ENCODE measurements at regions not wholly inside any gene's neighbourhood (a gene's known extent, or its start where the extent isn't known, plus 50 kb on each side); places are given as distances from the start of the nearest gene placed in this dataset.

DNA sequence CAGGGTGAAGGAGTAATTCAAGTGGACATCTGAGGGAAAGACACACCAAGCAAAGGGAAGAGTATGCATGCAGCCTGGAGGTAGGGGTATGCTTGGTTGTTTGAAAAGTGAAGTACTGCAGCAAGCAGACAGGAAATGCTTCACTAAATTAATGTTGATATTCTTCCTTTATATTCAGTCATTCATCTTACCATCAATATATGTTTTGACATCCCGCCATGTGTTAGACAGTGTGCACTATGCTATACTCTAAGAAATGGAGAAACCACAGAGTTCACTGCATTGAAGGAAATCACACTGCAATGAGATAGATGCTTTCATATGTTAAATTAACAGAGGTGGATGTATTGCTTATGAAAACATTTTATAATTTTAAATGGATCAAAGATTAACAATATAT is 82.9 kb downstream of the HSPA13 start:
- no peak for TF ChIP-seq YY1 (IDR thresholded peaks at IDR 0.05; ENCODE audit: low read depth)
- TF ChIP-seq, protein P1, sequence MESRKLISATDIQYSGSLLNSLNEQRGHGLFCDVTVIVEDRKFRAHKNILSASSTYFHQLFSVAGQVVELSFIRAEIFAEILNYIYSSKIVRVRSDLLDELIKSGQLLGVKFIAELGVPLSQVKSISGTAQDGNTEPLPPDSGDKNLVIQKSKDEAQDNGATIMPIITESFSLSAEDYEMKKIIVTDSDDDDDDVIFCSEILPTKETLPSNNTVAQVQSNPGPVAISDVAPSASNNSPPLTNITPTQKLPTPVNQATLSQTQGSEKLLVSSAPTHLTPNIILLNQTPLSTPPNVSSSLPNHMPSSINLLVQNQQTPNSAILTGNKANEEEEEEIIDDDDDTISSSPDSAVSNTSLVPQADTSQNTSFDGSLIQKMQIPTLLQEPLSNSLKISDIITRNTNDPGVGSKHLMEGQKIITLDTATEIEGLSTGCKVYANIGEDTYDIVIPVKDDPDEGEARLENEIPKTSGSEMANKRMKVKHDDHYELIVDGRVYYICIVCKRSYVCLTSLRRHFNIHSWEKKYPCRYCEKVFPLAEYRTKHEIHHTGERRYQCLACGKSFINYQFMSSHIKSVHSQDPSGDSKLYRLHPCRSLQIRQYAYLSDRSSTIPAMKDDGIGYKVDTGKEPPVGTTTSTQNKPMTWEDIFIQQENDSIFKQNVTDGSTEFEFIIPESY (IDR thresholded peaks at IDR 0.05; ENCODE audit: borderline replicate concordance, low read depth), result no peak
- TF ChIP-seq, protein P2, sequence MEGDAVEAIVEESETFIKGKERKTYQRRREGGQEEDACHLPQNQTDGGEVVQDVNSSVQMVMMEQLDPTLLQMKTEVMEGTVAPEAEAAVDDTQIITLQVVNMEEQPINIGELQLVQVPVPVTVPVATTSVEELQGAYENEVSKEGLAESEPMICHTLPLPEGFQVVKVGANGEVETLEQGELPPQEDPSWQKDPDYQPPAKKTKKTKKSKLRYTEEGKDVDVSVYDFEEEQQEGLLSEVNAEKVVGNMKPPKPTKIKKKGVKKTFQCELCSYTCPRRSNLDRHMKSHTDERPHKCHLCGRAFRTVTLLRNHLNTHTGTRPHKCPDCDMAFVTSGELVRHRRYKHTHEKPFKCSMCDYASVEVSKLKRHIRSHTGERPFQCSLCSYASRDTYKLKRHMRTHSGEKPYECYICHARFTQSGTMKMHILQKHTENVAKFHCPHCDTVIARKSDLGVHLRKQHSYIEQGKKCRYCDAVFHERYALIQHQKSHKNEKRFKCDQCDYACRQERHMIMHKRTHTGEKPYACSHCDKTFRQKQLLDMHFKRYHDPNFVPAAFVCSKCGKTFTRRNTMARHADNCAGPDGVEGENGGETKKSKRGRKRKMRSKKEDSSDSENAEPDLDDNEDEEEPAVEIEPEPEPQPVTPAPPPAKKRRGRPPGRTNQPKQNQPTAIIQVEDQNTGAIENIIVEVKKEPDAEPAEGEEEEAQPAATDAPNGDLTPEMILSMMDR (IDR thresholded peaks at IDR 0.05), result no peak
- TF ChIP-seq, protein P3, sequence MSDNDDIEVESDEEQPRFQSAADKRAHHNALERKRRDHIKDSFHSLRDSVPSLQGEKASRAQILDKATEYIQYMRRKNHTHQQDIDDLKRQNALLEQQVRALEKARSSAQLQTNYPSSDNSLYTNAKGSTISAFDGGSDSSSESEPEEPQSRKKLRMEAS (IDR thresholded peaks at IDR 0.05; ENCODE audit: low read depth), result no peak
- TF ChIP-seq RAD21 (IDR thresholded peaks at IDR 0.05; ENCODE audit: low read length), result no peak
- TF ChIP-seq EZH2phosphoT487 (IDR thresholded peaks at IDR 0.05; ENCODE audit: borderline replicate concordance, low read depth), result no peak
- TF ChIP-seq TEAD4 (IDR thresholded peaks at IDR 0.05; ENCODE audit: borderline replicate concordance, insufficient read depth), result no peak
- TF ChIP-seq MXI1 (IDR thresholded peaks at IDR 0.05; ENCODE audit: low read depth, low read length), result no peak
- TF ChIP-seq TAF1 (IDR thresholded peaks at IDR 0.05; ENCODE audit: borderline replicate concordance, low read depth, low read length), result no peak

Measured in SK-N-SH (cell line).